ENCODE measurements at regions not wholly inside any gene's neighbourhood (a gene's known extent, or its start where the extent isn't known, plus 50 kb on each side); places are given as distances from the start of the nearest gene placed in this dataset.

DNA sequence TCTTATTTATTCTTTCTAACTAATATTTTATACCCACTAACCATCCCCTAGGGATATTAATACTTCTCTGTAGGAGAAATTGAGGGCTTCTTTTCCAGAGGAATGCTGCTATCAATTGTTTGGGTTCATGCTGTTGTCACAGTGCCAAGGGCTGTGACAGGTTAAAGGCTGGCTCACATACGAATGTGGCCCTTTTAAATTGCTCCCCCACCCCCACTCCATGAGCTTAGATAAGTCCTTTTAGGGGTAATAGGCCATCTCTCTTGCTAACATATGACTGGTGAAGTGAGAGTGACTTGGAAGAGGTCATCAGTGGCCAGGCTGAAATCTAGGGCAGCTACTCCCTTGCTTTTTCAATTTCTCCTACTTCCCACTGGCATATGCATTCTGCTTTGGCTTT, 121.9 kb upstream of the DPH6 start:
- no peak overlapping the region for H3K27ac ChIP-seq
- H3K36me3 ChIP-seq, result no peaks in the 10 kb centered on the region
- H3K4me3 ChIP-seq, result no peak overlapping the region
- no peak for ATAC-seq
- H3K27me3 ChIP-seq, result no peaks in the 10 kb centered on the region
- no peaks in the 10 kb centered on the region for H3K9me3 ChIP-seq
- TF ChIP-seq, protein P1, sequence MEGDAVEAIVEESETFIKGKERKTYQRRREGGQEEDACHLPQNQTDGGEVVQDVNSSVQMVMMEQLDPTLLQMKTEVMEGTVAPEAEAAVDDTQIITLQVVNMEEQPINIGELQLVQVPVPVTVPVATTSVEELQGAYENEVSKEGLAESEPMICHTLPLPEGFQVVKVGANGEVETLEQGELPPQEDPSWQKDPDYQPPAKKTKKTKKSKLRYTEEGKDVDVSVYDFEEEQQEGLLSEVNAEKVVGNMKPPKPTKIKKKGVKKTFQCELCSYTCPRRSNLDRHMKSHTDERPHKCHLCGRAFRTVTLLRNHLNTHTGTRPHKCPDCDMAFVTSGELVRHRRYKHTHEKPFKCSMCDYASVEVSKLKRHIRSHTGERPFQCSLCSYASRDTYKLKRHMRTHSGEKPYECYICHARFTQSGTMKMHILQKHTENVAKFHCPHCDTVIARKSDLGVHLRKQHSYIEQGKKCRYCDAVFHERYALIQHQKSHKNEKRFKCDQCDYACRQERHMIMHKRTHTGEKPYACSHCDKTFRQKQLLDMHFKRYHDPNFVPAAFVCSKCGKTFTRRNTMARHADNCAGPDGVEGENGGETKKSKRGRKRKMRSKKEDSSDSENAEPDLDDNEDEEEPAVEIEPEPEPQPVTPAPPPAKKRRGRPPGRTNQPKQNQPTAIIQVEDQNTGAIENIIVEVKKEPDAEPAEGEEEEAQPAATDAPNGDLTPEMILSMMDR (IDR thresholded peaks at IDR 0.05), result no peak
- intact Hi-C loops (cut with DNase I), result no loop called here
- H3K4me1 ChIP-seq, result peaks cover 0 to 8% of the 10 kb centered on the region in 2 donors
- no peak for DNase-seq

DNA sequence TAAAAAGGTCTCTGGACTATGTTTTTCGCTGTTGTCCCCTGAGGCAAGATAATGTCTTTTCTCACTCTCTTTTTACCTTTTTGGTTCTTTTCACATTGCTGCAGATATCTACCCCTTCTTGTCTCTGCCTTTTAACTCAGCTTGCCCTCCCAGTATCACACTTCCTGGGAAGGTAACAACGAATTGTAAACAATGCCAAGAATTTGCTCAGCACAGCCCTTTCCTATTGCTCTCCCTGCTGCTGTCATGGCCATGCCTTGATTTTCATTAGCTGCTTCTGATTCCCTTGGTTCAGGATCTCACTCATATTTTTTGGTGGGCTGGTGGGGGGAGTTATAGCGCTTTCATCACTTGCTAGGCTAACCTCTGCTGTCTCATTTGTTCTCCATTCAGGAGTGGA, 123.1 kb upstream of the DPH6 start:
- no peaks in the 10 kb centered on the region for H3K9me3 ChIP-seq
- TF ChIP-seq, protein P1 (IDR thresholded peaks at IDR 0.05), result no peak
- intact Hi-C loops (cut with DNase I), result no loop called here
- H3K27me3 ChIP-seq, result no peaks in the 10 kb centered on the region
- no peak for DNase-seq
- no peak overlapping the region for H3K27ac ChIP-seq
- no peak for ATAC-seq
- no peak overlapping the region for H3K4me3 ChIP-seq
- peaks cover 0 to 8% of the 10 kb centered on the region in 2 donors for H3K4me1 ChIP-seq
- no peaks in the 10 kb centered on the region for H3K36me3 ChIP-seq

DNA sequence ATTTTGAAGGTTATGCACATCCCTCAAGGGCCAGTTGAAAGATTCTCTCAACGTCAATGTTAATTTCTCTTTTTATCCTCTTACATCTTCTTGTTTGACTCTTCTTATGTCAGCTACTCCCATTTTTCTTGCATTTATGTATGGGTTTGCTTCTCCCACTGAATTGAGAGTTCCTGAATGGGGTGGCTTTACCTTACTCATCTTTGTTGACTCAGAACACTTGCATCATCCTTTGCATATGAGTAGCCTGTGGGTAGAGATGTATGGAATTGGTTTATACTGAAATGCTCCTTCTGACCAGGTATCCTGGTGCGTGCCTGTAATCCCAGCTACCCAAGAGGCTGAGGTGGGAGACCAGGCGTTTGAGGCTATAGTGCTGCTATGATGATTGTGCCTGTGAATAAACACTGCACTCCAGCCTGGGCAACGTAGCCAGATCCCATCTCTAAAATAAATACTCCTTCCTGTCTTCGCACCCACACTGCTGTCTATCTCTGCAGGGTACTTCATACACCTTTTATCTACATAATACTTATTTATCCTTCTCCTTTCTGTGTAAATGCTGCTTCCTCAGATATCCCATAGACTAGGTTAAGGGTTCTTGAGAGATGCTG, 123.6 kb upstream of the DPH6 start:
- no peaks in the 10 kb centered on the region for H3K9me3 ChIP-seq
- TF ChIP-seq, protein P1 (IDR thresholded peaks at IDR 0.05), result no peak
- DNase-seq (no peak), ATAC-seq (no peak)
- H3K27me3 ChIP-seq, result no peaks in the 10 kb centered on the region
- no peaks in the 10 kb centered on the region for H3K36me3 ChIP-seq
- no peak overlapping the region for H3K27ac ChIP-seq
- intact Hi-C loops (cut with DNase I), result no loop called here
- H3K4me3 ChIP-seq, result no peak overlapping the region
- peaks cover 0 to 8% of the 10 kb centered on the region in 2 donors for H3K4me1 ChIP-seq

DNA sequence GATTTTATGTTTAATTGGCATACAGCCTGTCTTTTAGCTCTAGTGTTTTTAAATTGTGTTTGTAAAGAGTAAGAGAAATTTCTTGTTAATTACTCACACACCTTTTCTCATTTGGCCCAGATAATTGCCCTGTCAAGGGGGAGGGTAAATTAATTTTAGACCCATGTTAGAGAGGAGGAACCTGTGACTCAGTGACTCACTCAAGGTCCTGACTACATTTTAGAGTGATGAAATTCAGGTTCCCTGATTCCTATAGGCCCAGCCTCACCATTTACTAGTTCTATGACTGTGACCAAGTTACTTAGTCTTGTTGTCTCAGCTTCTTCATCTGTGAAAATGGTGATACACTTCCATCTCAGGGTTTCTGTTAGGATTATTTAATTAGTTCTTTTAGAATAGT, 125.2 kb upstream of the DPH6 start:
- no peaks in the 10 kb centered on the region for H3K9me3 ChIP-seq
- H3K36me3 ChIP-seq, result no peaks in the 10 kb centered on the region
- H3K27ac ChIP-seq, result no peak overlapping the region
- H3K27me3 ChIP-seq, result no peaks in the 10 kb centered on the region
- DNase-seq (no peak), ATAC-seq (peak; percentile 49)
- H3K4me3 ChIP-seq, result no peak overlapping the region
- intact Hi-C loops (cut with DNase I), result no loop called here
- TF ChIP-seq, protein P1 (IDR thresholded peaks at IDR 0.05), result no peak
- peaks cover 0 to 15% of the 10 kb centered on the region in 2 donors for H3K4me1 ChIP-seq

DNA sequence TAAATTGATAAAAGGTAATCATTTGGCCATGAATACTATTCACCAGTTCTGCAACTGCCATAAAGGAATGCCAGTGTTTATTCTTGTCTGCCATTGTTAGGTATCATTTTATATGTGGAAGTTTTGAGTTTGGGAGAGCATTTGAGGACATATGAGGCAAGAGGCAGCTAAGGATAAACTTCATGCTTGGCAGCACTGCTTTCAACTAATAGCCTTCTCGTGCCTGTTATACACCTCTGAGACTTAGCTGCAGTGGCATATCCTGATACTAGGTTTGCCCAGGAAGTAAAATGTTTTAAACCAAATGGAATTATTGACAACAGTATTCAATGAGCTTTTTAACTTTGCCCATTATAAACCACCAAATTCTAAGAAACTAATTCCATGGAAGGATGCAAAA, 126.0 kb upstream of the DPH6 start:
- no peak overlapping the region for H3K27ac ChIP-seq
- DNase-seq (no peak), ATAC-seq (no peak)
- intact Hi-C loops (cut with DNase I), result no loop called here
- TF ChIP-seq, protein P1 (IDR thresholded peaks at IDR 0.05), result no peak
- no peaks in the 10 kb centered on the region for H3K9me3 ChIP-seq
- peaks cover 0 to 7% of the 10 kb centered on the region in 2 donors for H3K4me1 ChIP-seq
- H3K4me3 ChIP-seq, result no peak overlapping the region
- no peaks in the 10 kb centered on the region for H3K27me3 ChIP-seq
- H3K36me3 ChIP-seq, result no peaks in the 10 kb centered on the region
